ENCODE measurements at regions not wholly inside any gene's neighbourhood (a gene's known extent, or its start where the extent isn't known, plus 50 kb on each side); places are given as distances from the start of the nearest gene placed in this dataset.

- DNase-seq (ENCODE audit: extremely low read depth in 1 of 2, low read depth in 1 of 2): no peak
Observed at GRCh38 chr15:95829062-95829461, 501.4 kb upstream of the NR2F2 start.

- no peak for DNase-seq (ENCODE audit: extremely low read depth in 1 of 2, low read depth in 1 of 2)
Observed at GRCh38 chr15:95830281-95830680, 500.2 kb upstream of the NR2F2 start.

GRCh38 chr15:95832668-95833067, 497.8 kb upstream of the NR2F2 start:
- DNase-seq (ENCODE audit: extremely low read depth in 1 of 2, low read depth in 1 of 2): no peak

GRCh38 chr15:95834028-95834804, 496.3 kb upstream of the NR2F2 start:
- no peak for DNase-seq (ENCODE audit: extremely low read depth in 1 of 2, low read depth in 1 of 2)

- no peak for DNase-seq (ENCODE audit: extremely low read depth in 1 of 2, low read depth in 1 of 2)
Observed at GRCh38 chr15:95836536-95836935, 494.0 kb upstream of the NR2F2 start.

GRCh38 chr15:95837341-95838004, 493.0 kb upstream of the NR2F2 start:
- no peak for DNase-seq (ENCODE audit: extremely low read depth in 1 of 2, low read depth in 1 of 2)

- DNase-seq (ENCODE audit: extremely low read depth in 1 of 2, low read depth in 1 of 2): no peak
Observed at GRCh38 chr15:95839367-95839782, 491.1 kb upstream of the NR2F2 start.

GRCh38 chr15:95840004-95840403, 490.5 kb upstream of the NR2F2 start:
- no peak for DNase-seq (ENCODE audit: extremely low read depth in 1 of 2, low read depth in 1 of 2)

GRCh38 chr15:95840855-95841254, 489.6 kb upstream of the NR2F2 start:
- DNase-seq (ENCODE audit: extremely low read depth in 1 of 2, low read depth in 1 of 2): no peak

- DNase-seq (ENCODE audit: extremely low read depth in 1 of 2, low read depth in 1 of 2): no peak
Observed at GRCh38 chr15:95842576-95842975, 487.9 kb upstream of the NR2F2 start.

- DNase-seq (ENCODE audit: extremely low read depth in 1 of 2, low read depth in 1 of 2): no peak
Observed at GRCh38 chr15:95843241-95843910, 487.1 kb upstream of the NR2F2 start.

- DNase-seq (ENCODE audit: extremely low read depth in 1 of 2, low read depth in 1 of 2): no peak
Observed at GRCh38 chr15:95845862-95846515, 484.5 kb upstream of the NR2F2 start.

GRCh38 chr15:95848126-95848525, 482.4 kb upstream of the NR2F2 start:
- DNase-seq (ENCODE audit: extremely low read depth in 1 of 2, low read depth in 1 of 2): no peak

- DNase-seq (ENCODE audit: extremely low read depth in 1 of 2, low read depth in 1 of 2): no peak
Observed at GRCh38 chr15:95850837-95851236, 479.7 kb upstream of the NR2F2 start.

GRCh38 chr15:95853350-95853749, 477.1 kb upstream of the NR2F2 start:
- DNase-seq (ENCODE audit: extremely low read depth in 1 of 2, low read depth in 1 of 2): no peak

- no peak for DNase-seq (ENCODE audit: extremely low read depth in 1 of 2, low read depth in 1 of 2)
Observed at GRCh38 chr15:95857124-95857757, 473.3 kb upstream of the NR2F2 start.

- no peak for DNase-seq (ENCODE audit: extremely low read depth in 1 of 2, low read depth in 1 of 2)
Observed at GRCh38 chr15:95857758-95858157, 472.7 kb upstream of the NR2F2 start.

GRCh38 chr15:95860406-95860805, 470.1 kb upstream of the NR2F2 start:
- no peak for DNase-seq (ENCODE audit: extremely low read depth in 1 of 2, low read depth in 1 of 2)

GRCh38 chr15:95864467-95864886, 466.0 kb upstream of the NR2F2 start:
- DNase-seq (ENCODE audit: extremely low read depth in 1 of 2, low read depth in 1 of 2): no peak

- DNase-seq (ENCODE audit: extremely low read depth in 1 of 2, low read depth in 1 of 2): no peak
Observed at GRCh38 chr15:95865330-95865739, 465.2 kb upstream of the NR2F2 start.
